GM18909 (cell line): ENCODE measurements at regions not wholly inside any gene's neighbourhood (a gene's known extent, or its start where the extent isn't known, plus 50 kb on each side); places are given as distances from the start of the nearest gene placed in this dataset.

ENCODE experiments used
- ATAC-seq: cut with Tn5 transposase; IDR thresholded peaks from one replicate; pipeline ENCODE4 v1.9.1; 2021; ENCODE audit warnings: mild to moderate bottlenecking; ENCODE audit not compliant: unreplicated experiment, poor library complexity

DNA sequence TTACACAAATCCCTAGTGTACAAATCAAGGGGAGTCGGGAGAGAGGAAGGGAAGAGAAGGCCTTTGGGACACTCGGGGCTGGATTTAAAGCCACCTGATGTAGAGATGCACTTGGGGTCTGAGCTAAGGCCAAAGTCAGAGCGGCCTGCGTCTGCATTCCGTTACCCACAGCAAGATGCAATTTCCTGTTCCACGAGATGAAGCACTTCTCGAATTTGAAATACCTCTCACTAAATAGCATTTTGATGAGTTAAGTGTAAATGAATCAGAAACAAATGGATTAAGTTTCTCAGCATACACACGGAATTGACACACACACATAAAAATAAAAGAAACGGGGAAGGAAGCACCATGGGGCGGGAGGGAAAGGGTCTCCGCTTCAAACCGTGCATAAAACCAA lies 386.0 kb downstream of the SOX9 start:
- no peak for ATAC-seq

DNA sequence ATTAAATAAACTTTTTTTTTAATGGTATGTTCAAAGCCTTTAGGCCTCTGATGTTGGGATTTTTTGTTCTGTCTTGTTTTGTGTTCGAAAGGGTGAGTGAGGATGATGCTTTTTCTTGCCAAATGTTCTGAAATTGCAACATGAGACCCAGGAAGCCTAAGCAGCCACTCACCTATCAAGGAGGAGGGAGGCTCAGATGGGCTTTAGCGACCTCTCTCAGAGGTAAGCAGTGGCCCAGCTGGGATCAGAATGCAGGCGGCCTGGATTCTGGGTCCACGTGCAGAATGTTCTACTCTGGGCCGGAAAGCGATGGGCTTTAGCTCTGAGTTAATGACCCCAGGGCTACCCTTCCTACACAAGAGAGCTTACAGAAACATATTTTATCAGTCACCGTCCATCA lies 386.6 kb downstream of the SOX9 start:
- no peak for ATAC-seq

DNA sequence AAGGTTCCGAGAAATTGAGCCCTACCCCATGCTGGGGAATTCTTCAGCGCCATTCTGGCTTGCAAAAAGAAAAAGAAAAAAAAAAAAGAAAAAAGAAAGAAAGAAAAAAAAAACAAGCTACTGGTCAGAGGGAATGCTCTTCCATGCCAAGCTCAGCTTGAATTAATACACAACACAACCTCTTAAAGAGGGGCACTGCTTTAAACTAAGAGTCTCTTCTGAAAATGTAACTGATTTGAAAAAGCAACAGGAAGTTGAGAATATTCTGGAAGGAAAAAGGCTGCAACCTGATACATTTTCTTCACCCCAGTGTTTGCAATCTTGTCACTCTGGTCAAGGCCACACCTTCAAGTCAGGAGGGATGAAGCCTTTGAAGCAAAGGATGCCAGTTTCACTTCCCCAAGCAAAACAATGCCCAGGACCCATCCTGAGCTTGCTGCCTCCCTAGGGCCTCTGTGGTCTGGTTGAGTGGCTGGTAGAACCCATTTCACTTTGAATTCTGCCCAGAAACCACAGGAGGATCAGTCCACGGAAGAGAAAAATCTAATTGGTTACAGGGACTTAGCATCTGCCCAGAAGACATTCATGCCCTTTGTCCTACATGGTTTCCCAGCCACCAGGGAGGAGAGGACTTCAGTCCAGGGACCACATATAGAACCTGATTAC lies 389.7 kb downstream of the SOX9 start:
- ATAC-seq: peak; percentile 76

DNA sequence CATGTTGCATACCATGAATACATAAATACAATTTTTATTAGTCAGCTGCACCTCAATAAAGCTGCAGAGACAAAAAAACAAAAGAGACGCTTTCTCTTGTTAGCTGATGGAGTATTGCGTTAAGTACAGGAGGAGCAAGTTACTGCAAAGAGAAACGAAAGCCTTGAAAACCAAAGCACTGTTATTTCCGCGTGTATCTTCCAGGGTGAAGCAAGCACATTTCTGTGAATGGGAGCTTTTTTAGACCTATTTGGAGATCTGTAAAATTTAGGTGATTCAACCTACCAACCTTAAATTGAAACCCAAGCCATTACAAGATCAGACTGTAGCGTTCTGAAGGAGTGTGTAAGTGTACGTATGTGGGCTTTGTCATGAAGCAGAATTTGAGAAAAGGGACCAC lies 390.4 kb downstream of the SOX9 start:
- ATAC-seq: no peak

- ATAC-seq: no peak
These were observed 391.1 kb downstream of the SOX9 start for GRCh38 chr17:72511874-72512273.

DNA sequence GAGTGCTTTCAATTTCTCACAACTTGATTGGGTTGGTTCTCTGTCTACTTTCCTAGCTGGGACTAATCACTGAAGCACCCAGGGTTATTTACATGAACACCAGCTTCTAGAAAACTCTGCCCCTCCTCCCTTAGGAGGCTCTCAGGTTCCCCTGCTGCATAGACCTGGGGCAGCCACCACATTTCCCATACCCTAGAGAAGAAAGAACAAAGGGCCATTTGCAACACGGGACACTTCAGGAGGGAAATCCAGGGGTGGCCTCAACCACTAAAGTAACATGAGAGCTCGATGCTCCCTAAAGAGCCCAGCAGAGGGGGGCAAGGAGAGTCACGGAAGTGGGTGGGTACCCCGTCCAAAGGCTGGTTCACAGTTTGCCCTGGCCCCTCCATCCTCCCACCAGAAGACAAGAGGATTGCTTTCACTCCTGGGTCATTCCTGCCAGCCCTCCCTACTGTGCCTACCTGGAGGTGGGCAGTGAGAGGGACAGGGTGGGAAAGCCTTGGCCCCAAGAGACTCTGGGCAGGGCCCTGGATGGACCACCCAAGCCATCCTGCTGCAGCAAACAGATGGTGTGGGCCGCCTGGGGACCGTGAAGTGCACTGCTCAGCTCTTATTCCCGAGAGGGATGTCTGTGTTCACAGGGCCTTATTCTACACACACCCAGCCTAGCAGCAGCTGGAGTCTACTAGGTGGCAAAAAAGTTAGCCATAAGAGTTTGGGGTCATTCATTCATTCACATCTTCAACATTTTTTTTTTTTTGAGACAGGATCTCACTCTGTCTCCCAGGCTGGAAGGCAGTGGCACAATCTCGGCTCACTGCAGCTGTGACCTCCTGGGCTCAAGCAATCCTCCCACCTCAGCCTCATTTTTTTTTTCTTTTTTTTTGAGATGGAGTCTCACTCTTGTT lies 392.1 kb downstream of the SOX9 start:
- peak; percentile 33 for ATAC-seq

- no peak for ATAC-seq
These were observed 393.6 kb downstream of the SOX9 start for GRCh38 chr17:72514321-72514861.

- no peak for ATAC-seq
These were observed 394.1 kb downstream of the SOX9 start for GRCh38 chr17:72514891-72515290.

- peak; percentile 38 for ATAC-seq
These were observed 394.7 kb downstream of the SOX9 start for GRCh38 chr17:72515291-72516065.

DNA sequence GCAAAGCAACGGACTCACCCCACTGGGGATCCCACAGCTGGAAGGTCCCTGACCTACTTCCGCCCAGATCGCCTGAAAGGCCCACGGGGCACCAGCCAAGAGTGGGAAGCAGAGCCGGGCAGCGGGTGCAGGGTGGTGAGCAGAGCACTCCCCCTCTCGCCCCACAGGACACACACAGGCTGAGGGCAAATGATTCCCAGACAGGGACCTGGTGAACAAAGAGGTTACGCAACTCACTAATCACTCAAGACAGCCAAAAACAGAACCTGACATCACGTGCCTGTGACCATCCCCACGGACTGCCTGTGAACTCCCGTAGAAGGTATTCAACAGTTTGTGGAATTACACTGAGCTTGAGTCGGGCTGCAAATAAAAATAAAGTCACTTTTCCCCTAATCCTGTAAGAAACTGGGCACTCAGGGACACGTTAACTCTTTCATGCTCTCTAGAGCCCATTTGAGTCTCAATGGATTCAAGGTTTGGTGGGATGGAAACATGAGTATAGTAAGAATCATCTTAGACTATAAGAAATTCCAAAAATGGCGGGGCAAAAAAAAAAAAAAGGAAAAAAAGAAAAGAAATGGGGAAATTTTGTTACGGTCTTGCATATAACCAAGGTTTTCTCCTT lies 396.1 kb downstream of the SOX9 start:
- no peak for ATAC-seq

DNA sequence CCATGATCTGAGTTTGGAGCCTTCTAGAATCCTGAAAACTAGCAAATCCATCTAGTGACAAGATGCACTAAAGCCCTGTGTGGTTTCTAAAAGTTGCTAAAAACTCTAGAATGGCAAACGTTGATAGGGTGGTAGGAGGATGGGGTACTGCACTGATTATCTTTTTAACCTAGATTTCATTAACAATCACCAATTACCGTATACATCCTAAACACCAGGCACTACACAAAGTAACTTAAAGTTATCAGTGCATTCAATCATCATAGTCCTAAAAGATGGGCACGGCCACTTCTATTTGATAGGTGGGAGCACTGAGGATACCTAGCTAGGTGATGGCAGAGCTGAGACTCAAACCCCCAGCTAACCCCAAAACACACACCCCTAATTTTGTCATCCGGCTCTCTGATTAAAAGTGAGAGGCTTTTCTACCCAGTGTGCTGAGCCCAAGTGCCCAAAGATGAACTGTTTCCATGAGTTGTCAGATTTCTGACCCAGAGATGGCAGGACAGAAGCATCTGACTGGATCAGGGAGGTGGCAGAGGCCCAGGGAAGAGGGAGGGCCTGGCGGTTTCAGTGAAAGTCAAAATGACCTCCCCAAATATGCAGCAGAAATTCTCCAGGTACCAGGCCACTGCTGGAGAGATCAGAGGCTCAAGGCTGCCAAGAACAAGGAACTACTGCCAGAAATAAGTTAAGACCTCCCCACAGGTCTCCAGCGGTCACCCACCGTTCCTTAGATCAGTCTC lies 396.8 kb downstream of the SOX9 start:
- ATAC-seq: no peak

DNA sequence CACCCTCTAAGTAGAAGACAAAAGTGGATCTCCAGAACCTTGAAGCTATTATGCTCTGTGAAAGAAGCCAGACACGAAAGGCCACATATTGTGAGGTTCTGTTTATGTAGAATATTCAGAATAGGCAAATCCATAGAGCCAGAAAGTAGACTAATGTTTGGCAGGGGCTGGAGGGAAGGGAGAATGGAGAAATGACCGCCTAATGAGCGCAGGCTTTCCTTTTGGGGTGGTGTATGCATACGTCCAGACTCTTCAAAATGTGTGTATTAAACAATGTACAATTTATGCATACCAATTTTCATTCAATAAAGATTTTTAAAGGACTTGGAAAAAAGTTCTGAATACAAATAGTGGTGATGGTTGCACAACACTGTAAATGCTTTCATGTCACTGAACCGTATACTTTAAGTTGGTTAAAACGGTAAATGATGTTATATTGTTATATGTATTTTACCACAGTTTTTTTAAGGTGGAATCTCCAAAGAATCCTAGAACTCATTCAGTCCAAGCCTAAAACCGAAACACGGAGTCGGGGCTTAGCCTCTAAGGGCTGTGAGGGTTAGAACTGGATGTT lies 397.4 kb downstream of the SOX9 start:
- ATAC-seq: no peak

DNA sequence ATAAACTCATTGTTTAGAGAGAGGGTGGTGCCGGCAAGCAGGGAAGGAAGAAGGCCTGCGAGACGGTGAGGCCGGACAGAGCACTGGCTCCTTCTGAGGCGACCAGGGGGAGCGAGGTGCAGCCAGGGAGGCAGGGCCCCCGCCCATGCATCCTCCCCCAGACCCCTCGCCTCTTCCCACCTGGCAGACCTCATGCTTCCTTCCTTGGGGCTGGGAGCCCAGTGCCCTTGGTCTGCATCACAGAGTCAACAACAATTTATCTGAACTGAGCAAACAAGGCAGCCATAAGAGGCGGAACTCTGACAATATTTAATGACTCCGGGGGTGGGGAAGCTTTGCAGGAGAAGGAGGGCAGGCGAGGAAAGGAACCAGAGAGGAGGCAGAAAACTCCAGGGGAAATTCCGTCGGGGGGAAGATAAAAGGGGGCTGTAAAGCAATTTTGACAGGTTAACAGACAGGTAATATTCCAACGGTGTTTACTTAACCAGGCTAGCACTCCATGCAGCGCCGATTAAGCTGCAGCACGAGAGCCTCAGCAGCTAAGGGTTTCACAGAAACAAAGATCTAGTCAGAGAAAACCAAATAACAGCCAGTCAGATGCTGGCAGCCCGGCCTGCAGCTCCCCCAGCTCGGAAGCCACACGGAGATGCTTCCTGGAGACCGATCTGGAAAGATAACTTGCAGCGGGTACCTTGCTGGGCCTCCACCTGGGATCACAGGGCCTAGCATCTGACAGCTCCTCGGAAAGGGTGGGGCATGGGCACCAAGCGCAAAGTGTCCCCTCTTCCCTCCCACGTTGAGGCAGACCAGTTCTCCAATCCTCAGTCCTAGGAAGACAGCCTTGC lies 398.2 kb downstream of the SOX9 start:
- ATAC-seq: no peak

GRCh38 chr17:72519598-72519936 lies 398.7 kb downstream of the SOX9 start:
- ATAC-seq: no peak

DNA sequence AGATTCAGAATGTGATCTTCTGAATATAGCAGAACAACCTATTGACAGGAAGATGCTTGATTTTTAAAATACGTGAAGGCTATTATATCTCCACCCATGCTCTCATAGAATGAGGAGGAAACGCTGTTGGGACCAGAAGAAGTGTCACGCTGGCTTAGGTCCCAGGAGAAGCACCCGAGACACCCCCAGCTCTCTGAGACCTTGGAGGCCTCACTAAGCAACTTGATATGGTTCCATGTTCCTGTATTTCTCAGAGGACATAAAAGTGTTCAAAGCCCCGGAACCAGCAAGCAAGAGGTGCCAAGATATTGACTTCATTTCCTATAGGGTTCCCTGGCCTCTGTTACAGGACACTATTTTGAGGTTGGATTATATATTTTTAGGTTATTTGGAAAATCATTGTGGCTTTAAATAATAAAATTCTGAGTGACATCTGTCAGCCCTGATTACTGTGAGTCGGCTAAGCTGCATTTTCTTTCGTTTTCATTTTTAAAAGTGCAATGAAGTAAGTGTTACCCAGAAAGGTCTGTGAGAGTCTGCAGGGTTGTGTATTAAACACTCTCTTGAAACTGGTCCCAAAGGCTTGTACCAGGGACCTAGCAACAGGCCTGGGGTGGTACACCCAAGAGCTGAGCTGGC lies 400.0 kb downstream of the SOX9 start:
- peak; percentile 49 for ATAC-seq

DNA sequence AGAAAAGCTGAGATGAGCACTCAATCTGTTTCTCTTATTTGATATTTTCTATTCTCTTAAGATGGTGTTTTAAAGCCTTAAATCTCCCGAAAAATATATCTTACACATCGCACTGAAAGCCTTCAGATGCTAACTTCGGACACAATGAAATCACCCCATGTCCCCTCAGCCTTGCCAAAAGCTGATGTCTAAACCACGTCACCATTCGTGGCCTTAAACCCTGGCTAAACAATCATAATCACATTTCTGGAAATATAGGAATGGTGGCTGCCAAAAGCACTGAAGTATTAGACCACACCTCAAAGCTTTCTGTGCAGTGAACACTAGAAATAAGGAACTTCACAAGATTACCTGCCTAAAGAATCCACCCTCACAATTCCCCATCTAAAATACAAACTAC lies 402.7 kb downstream of the SOX9 start:
- no peak for ATAC-seq

GRCh38 chr17:72525225-72526015 lies 404.6 kb downstream of the SOX9 start:
- no peak for ATAC-seq
